GM10248 (cell line): ENCODE measurements at regions not wholly inside any gene's neighbourhood (a gene's known extent, or its start where the extent isn't known, plus 50 kb on each side); places are given as distances from the start of the nearest gene placed in this dataset.

Experiments
- CTCF ChIA-PET: fragments of 300-600 bp; sonication (Branson Sonifier 250); formaldehyde crosslinking; extraction: SDS; loops from one replicate; lab custom pipeline; 2021; ENCODE audit warnings: antibody characterized with exemption; lab: Yijun Ruan, JAX
- POLR2A ChIA-PET: fragments of 350-650 bp; sonication (Branson Sonifier 250); formaldehyde crosslinking; extraction: SDS; loops from one replicate; lab custom pipeline; 2020; ENCODE audit warnings: antibody characterized with exemption; lab: Yijun Ruan, JAX
- DNase-seq: peaks from one replicate; pipeline ENCODE4 v3.0.0; 2012; ENCODE audit errors: extremely low spot score
- TF ChIP-seq, protein P1 (sequence below): IDR thresholded peaks from 2 replicates; pipeline ENCODE4 v1.5.1; 2012; ENCODE audit warnings: mild to moderate bottlenecking, low read depth; ENCODE audit errors: extremely low read depth, missing control alignments, control extremely low read depth

DNA sequence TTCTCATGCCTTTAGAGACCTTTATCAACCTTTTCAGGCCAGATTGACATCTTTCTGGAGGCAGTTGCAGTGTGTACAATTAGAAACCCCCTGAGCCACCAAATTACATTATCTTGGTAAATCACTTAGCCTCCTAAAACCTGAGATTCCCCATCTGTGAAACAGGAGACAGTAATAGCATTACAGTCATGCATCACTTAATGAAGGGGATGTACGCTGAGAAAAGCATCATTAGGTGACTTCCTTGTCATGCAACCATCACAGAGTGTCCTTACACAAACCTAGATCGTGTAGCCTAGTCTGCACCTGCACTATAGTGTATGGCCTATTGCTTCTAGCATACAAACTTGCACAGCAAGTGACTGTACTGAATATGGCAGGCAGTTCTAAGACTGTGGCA is 400.8 kb upstream of the CNTN3 start:
- TF ChIP-seq, protein P1, sequence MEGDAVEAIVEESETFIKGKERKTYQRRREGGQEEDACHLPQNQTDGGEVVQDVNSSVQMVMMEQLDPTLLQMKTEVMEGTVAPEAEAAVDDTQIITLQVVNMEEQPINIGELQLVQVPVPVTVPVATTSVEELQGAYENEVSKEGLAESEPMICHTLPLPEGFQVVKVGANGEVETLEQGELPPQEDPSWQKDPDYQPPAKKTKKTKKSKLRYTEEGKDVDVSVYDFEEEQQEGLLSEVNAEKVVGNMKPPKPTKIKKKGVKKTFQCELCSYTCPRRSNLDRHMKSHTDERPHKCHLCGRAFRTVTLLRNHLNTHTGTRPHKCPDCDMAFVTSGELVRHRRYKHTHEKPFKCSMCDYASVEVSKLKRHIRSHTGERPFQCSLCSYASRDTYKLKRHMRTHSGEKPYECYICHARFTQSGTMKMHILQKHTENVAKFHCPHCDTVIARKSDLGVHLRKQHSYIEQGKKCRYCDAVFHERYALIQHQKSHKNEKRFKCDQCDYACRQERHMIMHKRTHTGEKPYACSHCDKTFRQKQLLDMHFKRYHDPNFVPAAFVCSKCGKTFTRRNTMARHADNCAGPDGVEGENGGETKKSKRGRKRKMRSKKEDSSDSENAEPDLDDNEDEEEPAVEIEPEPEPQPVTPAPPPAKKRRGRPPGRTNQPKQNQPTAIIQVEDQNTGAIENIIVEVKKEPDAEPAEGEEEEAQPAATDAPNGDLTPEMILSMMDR = no peak
- ChIA-PET POLR2A (no interaction called here), CTCF (no interaction called here)
- DNase-seq = no peak

DNA sequence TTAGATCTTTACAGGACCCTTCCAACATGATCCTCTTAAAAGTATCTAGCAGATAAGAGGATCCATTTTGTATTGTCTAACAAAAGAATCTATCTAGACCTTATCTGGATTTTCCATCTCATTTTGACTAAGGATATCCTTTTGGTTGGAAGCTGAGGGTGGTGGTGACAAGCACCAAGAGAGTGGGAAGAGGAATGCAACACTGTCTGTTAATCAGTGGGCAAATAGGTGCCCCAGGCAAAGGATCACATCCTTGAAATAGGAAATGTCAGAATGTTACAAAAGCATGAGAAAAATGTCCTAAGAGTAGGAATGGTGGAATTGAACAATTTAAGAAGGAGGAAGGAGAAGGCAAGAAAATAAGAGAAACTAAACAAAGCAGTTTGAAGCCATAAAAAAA is 420.7 kb upstream of the CNTN3 start:
- ChIA-PET CTCF (no interaction called here), POLR2A (no interaction called here)
- DNase-seq = no peak
- TF ChIP-seq, protein P1 = no peak

DNA sequence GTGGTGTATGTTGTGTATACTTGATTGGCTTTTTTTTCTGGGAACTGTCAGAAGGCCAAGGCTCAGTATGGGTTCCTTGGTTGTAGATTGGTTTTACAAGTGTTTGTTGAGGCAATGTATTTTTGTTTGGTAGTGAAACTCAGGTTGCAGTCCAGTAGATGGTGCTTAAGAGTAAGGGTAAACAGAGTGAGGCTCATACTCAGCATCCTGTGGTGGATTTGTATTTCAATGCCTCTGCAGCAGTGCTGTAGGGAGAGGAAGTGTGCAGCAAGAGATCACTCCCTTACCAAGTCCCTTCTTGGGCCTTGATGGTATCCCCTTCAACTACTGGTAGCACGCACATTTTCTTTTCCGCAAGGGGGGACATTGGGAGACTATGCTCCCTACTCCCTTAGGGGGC is 428.5 kb upstream of the CNTN3 start:
- POLR2A ChIA-PET = no interaction called here
- DNase-seq = no peak
- TF ChIP-seq, protein P1 = no peak
- CTCF ChIA-PET = no interaction called here

DNA sequence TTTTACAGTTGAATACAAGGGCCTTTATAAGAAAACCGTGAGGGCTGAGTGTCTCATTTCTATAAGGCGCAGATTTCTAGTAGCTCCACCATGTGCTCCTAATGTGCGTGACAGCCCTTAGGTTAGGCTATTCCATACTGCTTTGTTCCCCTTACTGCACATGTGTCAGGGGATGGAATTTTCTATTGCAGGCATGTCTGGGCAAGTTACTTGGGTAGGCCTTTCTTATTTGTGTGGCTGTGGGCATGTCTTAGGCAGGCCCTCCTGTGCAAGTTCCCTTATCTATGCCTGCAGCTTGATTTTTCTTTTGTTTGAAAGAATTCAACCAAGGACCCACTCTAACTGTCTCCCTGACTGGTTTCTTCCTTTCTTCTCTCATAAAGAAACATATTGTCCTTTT is 434.2 kb upstream of the CNTN3 start:
- DNase-seq = no peak
- ChIA-PET POLR2A (no interaction called here), CTCF (no interaction called here)
- TF ChIP-seq, protein P1 = no peak

DNA sequence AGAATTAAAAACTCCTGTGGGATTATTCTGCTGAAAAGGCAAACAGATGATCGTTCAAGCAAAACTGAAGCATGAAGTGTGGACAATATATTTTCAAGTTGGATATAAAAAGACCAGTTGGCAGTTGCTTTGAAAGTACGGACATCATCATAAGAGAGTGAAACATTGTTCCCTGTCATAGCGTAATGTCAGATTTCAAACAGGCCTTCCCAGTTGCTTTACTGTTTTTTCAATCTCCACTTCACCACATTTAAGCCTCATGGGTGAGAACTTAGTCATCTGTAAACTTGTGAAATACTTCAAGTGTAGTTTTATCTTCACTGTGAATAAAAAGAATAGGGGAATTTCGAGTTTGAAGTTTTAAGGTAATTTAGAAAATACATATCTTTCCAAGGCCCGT is 435.1 kb upstream of the CNTN3 start:
- DNase-seq = no peak
- ChIA-PET CTCF (no interaction called here), POLR2A (no interaction called here)
- TF ChIP-seq, protein P1 = no peak

DNA sequence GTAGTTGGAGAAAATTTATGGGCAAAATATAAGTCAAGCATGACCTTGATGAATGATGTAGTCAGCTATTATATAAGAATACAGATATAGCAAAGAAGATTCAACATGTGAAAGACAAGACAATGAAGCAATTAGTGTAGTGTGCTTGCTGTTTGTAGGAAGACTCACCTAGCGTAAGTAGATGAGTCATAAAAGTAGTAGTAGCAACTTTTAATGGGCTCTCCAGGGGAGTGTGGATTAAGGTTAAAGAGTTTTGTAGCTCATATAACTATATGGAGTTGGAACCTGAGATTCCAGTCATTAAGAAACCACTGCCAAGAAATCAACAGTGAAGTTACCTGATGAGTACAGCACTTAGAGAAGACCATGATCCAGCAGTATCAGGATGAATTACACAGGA is 444.7 kb upstream of the CNTN3 start:
- POLR2A ChIA-PET = no interaction called here
- DNase-seq = no peak
- CTCF ChIA-PET = interaction anchor here (0.7 kb wide), 1 partner anchor 15 kb away, joined by 3 read pairs; no protein-coding TSS in a partner anchor
- TF ChIP-seq, protein P1 = no peak

- POLR2A ChIA-PET = no interaction called here
Observed at GRCh38 chr3:75061806-75062205, 447.3 kb upstream of the CNTN3 start.

More at GRCh38 chr3:75061806-75062205, 447.3 kb upstream of the CNTN3 start:
- CTCF ChIA-PET = no interaction called here
- no peak for DNase-seq
- TF ChIP-seq, protein P1 = no peak
